CD4-positive, alpha-beta T cell treated with Interleukin-15 for 4 hours (primary cell): ENCODE measurements at regions not wholly inside any gene's neighbourhood (a gene's known extent, or its start where the extent isn't known, plus 50 kb on each side); places are given as distances from the start of the nearest gene placed in this dataset.
"Not testable (repeated sequence)": the region's sequence is repeated elsewhere in the genome, so short reads cannot be mapped to it uniquely, and the experiment has no call there.

Experiments
- DNase-seq: peaks from one replicate; pipeline ENCODE4 v3.0.0-alpha.2; 2020; ENCODE audit warnings: low spot score

DNA sequence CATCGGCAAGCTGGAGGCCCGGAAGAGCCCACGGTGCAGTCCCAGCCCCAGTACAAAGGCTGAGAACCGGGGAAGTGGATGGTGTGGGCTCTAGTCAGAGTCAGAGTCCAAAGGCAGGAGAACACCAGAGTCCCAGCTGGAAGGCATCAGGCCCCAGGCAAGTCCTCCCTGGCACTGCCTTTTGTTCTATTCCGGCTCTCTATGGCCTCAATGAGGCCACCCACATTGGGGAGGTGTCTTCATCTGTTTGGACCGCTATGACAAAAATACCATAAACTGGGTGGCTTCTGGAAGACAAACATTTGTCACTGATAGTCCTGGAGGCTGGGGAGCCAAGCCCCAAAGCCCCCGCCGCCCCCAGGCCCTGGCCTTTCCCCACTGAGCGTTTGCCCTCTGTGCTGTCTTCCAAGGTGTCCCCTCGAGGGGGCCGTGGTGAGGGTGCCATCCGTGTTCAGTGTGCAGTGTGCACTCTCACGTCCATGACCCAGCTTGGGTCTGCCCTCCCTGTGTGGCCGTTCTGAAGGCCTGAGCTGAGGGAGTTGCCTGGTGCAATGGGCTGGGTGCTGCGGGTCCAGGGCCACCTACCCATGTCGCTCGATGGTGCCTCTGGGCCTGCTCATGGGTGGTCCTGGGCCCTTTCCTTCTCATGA, 99.1 kb upstream of the PPP1R26 start:
- DNase-seq, result no peak

DNA sequence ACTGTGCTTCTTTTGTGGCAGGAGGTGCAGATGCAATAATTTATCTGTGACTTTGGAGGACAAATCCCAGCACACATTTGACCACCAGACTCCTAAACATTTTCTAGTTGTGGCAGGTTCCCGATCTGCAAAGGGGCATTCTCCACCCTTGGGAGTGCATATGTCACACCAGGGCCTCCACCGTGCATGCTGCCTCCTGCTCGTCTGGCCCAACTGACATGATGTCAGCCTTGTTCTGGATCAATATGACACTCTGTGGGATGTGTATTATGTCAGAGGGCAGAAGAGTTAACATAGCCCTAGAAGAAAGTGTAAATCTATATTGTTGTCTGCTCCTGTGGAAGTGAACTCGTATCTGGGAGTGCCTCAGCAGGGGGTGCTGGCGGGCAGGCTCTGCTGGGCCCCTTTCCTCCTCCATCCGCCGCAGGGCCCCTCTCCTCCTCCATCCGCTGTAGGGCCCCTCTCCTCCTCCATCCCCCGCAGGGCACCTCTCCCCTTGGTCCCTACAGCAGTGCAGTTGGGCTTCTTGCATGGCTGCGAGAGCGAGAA, 97.7 kb upstream of the PPP1R26 start:
- no peak for DNase-seq

- DNase-seq, result no peak
Observed at GRCh38 chr9:135384226-135384625, 95.4 kb upstream of the PPP1R26 start.

DNA sequence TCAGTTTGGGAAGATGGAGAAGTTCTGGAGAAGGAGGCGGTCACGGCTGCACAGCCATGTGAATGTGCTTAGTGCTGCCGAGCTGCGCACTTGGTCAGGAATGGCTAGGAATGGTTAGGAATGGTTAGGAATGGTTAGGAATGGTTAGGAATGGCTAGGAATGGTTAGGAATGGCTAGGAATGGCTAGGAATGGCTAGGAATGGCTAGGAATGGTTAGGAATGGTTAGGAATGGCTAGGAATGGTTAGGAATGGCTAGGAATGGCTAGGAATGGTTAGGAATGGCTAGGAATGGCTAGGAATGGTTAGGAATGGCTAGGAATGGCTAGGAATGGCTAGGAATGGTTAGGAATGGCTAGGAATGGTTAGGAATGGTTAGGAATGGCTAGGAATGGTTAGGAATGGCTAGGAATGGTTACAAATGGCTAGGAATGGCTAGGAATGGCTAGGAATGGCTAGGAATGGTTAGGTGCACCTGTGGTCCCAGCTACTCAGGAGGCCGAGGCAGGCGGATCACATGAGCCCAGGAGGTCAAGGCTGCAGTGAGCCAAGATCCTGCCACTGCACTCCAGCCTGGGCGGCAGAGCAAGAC, 94.7 kb upstream of the PPP1R26 start:
- DNase-seq, result not testable (repeated sequence)

DNA sequence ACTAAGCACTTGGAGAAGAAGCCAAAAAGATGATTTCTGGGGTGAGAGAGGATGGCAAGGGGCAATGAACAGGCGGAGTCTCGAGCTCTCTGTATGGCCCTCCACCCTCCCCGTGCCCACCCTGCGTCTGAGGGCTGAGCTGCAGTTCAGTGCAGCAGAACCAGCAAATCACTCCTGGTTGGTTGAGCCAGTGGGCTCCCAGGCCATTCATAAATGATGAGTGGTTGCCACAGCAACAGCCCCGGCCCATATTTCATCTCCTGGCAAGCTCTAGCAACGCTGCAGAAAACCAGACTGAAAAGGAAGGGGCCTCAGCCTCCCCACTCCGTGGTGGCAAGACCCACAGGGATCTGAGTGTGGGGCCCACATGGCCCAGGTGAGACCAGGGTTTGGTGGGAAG, 93.8 kb upstream of the PPP1R26 start:
- DNase-seq, result no peak

- no peak for DNase-seq
Observed at GRCh38 chr9:135387976-135388375, 91.6 kb upstream of the PPP1R26 start.

DNA sequence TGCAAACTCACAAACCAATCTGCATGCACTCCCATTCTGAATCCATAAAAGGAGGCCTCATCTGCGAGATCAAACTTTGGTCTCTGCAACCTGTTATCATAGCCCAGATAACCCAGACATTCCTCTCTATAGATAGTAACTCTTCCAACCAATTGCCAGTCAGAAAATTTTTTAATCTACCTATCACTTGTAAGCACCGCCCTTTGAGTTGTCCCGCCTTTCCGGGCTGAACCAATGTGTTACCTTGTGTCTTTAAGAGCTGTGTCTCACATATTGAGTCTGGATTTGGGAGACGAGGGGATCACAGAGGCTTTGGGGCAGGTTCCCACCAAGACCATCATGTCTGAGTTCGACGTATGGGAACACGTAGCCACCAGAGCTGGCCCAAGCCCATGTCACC, 91.1 kb upstream of the PPP1R26 start:
- DNase-seq, result no peak

GRCh38 chr9:135391759-135392158, 87.8 kb upstream of the PPP1R26 start:
- DNase-seq, result no peak

DNA sequence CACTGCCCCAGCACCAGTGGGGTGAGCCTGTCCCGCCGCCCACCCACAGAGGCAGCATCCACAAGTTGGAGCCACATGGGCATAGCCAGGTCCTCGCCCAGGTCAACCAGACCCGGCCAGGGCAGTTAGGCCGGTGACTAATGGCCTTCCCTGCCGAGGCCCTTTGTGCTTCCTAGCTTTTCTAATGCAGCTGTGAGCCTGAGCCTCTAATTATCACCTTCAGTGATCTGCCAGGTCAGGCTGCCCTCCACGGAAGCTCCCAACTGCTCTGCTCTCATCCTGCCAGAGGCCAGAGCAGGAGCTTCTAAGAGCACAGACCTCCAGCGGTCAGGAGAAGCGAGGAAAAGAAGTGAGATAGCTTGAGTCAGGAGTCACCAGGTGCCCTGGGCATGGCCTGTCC, 87.1 kb upstream of the PPP1R26 start:
- no peak for DNase-seq

DNA sequence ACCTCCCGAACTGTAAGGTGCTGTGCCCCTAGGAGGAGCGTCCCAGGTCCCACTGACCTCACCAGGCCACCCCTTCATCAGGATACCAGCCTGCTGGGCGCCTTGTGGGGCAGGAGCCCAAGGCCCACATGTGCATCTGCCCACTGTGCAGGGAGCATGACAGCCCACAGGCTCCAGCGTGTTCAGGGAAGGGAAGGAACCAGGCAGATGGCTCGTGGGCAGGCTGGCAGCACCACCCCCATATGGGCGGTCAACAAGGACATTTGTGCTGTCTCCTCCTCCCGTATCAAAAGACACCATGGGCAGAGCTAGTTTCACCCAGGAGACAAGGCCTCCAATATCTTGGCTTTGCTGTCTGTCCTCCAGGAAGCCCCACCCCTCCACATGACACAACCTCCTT, 85.5 kb upstream of the PPP1R26 start:
- no peak for DNase-seq

- DNase-seq, result no peak
Observed at GRCh38 chr9:135394699-135395645, 84.6 kb upstream of the PPP1R26 start.

- DNase-seq, result no peak
Observed at GRCh38 chr9:135397142-135397541, 82.4 kb upstream of the PPP1R26 start.

DNA sequence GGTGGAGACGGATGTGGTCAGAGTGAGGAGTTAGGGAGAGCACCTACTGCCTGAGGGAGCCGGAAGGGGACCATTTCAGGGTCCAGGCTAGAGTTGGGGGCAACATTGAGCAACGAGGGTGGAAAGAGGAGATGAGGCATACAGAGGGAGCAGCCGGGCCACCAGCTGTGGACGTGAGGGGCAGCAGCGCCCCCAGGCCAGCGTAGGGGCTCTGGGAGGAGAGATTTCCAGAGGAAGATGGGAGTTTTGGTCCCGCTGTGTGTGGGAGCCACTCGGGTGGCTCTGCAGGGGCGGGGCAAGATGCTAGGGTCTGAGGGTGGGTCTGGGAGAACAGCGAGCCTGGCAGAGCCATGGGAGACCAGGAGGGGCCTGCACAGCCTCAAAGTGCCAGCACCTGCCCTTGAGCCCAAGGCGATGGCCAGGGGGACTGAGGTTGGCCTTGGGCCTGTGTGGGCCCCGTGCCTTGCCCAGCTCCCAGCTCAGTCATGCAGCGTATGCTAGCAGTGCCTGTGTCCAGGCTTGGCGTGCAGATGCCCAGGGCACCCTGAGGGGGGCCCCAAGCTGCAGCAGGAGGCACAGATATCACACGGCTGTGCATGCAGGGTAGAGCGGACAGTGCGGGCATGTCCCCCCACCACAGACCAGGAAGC, 80.5 kb upstream of the PPP1R26 start:
- no peak for DNase-seq

DNA sequence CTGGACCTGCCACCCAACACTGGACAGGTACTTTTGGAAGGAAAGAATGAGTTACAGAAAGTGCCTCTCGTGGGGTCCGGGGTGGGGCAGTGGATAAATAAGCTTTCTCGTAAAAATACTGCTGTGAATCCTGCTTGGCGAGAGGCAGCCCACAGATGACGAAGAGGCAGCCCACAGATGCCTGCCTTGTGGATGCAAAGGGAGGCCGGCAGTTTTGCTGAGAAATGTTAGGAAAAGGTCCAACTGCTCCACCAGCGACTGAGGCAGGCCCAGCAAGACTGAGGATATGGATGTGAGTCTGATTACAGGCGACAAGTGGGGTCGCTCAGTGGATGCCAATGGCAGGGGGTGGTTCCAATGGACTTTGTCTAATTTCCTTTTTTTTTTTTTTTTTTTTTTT, 79.1 kb upstream of the PPP1R26 start:
- DNase-seq, result no peak

DNA sequence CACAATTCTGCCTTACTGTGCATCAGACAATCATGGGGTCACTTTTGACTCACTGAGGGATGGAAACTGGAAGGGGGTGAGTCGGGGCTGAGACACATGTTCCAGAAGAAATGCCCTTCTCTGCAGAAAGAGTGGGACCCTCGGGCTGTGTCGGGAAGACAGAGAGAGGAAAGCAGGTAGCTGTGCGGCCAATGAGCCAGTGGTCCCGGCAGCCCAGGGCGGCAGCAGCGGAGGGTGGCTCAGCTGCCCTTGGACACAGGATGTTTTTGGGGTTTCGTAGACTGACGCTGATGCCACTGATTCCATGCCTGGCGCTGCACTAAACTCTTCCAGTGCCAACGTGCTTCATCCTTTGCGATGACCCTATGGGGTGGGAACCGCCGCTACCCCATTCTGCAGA, 78.4 kb upstream of the PPP1R26 start:
- DNase-seq, result no peak

- DNase-seq, result no peak
Observed at GRCh38 chr9:135402048-135402738, 77.4 kb upstream of the PPP1R26 start.

- no peak for DNase-seq
Observed at GRCh38 chr9:135402739-135403695, 76.6 kb upstream of the PPP1R26 start.

GRCh38 chr9:135403733-135404450, 75.7 kb upstream of the PPP1R26 start:
- no peak for DNase-seq

DNA sequence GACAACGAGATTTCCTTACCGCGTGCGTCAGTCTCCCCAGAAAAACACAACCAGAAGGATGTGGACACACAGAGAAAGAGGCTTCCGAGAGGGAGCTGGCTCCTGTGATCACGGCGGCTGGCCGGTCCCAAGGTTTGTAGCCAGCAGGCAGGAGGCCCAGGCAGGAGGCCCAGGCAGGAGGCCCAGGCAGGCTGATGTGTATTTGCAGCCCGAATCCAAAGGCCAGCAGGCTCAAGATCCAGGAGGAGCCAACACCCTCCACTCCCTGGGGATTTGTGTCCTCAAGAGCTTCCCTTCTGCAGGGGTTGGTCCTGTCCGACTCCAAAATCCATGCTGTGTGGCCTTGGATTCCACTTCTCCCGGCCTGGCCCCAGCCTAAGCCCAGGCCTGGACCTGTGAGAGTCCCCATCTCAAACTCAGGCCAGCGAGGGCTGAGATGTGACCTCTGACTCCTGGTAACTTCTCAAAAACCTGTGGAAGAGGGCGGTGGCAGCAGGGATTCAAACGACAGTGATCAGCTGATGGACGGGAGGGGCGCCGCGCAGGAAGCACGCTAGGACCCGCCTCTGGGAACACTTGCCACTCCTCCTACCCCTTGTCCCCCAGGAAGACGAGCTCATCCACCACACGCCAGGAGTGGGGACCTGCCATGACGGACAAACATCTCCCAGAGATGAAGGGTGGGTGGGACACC, 75.0 kb upstream of the PPP1R26 start:
- DNase-seq, result no peak
